OCI-LY1 (cell line): ENCODE measurements at regions not wholly inside any gene's neighbourhood (a gene's known extent, or its start where the extent isn't known, plus 50 kb on each side); places are given as distances from the start of the nearest gene placed in this dataset.

Source experiments
- EZH2 ChIP-seq: fragments of 200-600 bp; sonication (generic), shearing (Covaris generic); IDR thresholded peaks from 2 replicates; pipeline ENCODE4 v1.8.0; 2017; ENCODE audit warnings: borderline replicate concordance, mixed run types, mild to moderate bottlenecking, antibody characterized with exemption, low read length, moderate library complexity, mixed read lengths
- TF ChIP-seq, protein P1 (sequence below): fragments of 200-600 bp; sonication (generic), shearing (Covaris generic); IDR thresholded peaks from 2 replicates; pipeline ENCODE4 v1.5.1; 2017; ENCODE audit warnings: mild to moderate bottlenecking, antibody characterized with exemption, low read length, moderate library complexity, mixed read lengths

- TF ChIP-seq, protein P1, sequence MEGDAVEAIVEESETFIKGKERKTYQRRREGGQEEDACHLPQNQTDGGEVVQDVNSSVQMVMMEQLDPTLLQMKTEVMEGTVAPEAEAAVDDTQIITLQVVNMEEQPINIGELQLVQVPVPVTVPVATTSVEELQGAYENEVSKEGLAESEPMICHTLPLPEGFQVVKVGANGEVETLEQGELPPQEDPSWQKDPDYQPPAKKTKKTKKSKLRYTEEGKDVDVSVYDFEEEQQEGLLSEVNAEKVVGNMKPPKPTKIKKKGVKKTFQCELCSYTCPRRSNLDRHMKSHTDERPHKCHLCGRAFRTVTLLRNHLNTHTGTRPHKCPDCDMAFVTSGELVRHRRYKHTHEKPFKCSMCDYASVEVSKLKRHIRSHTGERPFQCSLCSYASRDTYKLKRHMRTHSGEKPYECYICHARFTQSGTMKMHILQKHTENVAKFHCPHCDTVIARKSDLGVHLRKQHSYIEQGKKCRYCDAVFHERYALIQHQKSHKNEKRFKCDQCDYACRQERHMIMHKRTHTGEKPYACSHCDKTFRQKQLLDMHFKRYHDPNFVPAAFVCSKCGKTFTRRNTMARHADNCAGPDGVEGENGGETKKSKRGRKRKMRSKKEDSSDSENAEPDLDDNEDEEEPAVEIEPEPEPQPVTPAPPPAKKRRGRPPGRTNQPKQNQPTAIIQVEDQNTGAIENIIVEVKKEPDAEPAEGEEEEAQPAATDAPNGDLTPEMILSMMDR: no peak
- TF ChIP-seq EZH2: no peak
Measured at GRCh38 chr4:18105030-18106011, 83.8 kb upstream of the LCORL start.
